ENCODE measurements at regions not wholly inside any gene's neighbourhood (a gene's known extent, or its start where the extent isn't known, plus 50 kb on each side); places are given as distances from the start of the nearest gene placed in this dataset.

DNA sequence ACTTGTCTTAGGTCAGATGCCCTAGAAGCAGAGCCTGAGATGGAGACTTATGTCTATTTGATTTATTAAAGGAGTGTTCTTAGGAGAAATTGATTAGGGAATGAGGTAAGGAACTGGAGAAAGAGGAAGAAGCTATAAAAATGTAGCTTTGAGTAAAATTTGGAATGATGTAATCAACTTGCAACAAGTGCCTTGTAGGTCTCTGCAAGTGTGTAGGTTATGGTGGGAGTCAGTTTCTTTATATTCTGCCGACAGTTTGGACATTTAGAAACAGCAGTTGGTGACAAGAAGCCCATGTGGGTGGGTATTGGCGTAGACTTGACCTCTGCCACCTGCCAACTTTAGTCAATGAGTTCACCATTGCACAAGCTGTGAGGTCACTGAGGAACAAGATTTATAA, 986.5 kb downstream of the CDH18 start:
- TF ChIP-seq, protein P1, sequence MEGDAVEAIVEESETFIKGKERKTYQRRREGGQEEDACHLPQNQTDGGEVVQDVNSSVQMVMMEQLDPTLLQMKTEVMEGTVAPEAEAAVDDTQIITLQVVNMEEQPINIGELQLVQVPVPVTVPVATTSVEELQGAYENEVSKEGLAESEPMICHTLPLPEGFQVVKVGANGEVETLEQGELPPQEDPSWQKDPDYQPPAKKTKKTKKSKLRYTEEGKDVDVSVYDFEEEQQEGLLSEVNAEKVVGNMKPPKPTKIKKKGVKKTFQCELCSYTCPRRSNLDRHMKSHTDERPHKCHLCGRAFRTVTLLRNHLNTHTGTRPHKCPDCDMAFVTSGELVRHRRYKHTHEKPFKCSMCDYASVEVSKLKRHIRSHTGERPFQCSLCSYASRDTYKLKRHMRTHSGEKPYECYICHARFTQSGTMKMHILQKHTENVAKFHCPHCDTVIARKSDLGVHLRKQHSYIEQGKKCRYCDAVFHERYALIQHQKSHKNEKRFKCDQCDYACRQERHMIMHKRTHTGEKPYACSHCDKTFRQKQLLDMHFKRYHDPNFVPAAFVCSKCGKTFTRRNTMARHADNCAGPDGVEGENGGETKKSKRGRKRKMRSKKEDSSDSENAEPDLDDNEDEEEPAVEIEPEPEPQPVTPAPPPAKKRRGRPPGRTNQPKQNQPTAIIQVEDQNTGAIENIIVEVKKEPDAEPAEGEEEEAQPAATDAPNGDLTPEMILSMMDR (IDR thresholded peaks at IDR 0.05; ENCODE audit: borderline replicate concordance, extremely low read depth, low read length, poor library complexity, severe bottlenecking) = no peak
- TF ChIP-seq EZH2 (IDR thresholded peaks at IDR 0.05; ENCODE audit: borderline replicate concordance, low read depth, low read length, severe bottlenecking) = no peak

Data from DND-41 (cell line).